ENCODE measurements at regions not wholly inside any gene's neighbourhood (a gene's known extent, or its start where the extent isn't known, plus 50 kb on each side); places are given as distances from the start of the nearest gene placed in this dataset.
A peak's percentile ranks its signal among the peaks of the same experiment; 100 is the strongest.

- Histone ChIP-seq H3K36me3 (no peaks in the 10 kb centered on the region), H3K27me3 (peaks cover 0 to 3% (median 0%) of the 10 kb centered on the region in 3 donors), H3K4me1 (no peaks in the 10 kb centered on the region), H3K9me3 (no peaks in the 10 kb centered on the region), H3K27ac (peak overlapping the region in 2 of 4 donors; percentile 27 to 34), H3K4me3 (no peak overlapping the region)
- no peak for DNase-seq
- intact Hi-C loops (cut with DNase I) = no loop called here
- 55 to 80% methylated on average over 16 of the region's 16 CpGs for WGBS, 2 donors
- TF ChIP-seq POLR2A (IDR thresholded peaks at IDR 0.05) (no peak), EP300 (IDR thresholded peaks at IDR 0.05) (no peak), POLR2AphosphoS5 (IDR thresholded peaks at IDR 0.05) (no peak)
- TF ChIP-seq, protein P1, sequence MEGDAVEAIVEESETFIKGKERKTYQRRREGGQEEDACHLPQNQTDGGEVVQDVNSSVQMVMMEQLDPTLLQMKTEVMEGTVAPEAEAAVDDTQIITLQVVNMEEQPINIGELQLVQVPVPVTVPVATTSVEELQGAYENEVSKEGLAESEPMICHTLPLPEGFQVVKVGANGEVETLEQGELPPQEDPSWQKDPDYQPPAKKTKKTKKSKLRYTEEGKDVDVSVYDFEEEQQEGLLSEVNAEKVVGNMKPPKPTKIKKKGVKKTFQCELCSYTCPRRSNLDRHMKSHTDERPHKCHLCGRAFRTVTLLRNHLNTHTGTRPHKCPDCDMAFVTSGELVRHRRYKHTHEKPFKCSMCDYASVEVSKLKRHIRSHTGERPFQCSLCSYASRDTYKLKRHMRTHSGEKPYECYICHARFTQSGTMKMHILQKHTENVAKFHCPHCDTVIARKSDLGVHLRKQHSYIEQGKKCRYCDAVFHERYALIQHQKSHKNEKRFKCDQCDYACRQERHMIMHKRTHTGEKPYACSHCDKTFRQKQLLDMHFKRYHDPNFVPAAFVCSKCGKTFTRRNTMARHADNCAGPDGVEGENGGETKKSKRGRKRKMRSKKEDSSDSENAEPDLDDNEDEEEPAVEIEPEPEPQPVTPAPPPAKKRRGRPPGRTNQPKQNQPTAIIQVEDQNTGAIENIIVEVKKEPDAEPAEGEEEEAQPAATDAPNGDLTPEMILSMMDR (IDR thresholded peaks at IDR 0.05) = no peak
Measured at GRCh38 chr1:209219791-209220524, 363.6 kb upstream of the CAMK1G start.

DNA sequence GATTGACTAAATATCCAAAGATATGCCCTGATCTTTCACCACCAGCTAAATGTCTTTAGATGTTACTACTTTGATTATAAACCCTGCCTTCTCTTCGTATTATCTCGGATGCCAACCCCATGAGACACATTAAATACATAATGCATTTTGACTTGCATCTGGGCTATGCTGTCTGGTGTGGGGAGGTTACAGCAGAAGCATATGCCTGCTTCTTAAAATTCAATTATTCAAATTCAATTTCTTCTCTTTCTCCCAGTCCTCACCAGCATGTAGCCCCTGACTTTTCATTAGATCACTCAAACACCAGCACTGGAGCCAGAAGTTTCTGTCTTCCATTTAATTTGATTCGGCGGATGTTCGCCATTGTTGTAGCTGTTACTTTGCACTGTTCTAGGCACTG, 360.7 kb upstream of the CAMK1G start:
- DNase-seq = no peak
- Histone ChIP-seq H3K36me3 (no peaks in the 10 kb centered on the region), H3K4me3 (no peak overlapping the region), H3K27me3 (no peaks in the 10 kb centered on the region), H3K9me3 (no peaks in the 10 kb centered on the region), H3K27ac (no peak overlapping the region), H3K4me1 (no peaks in the 10 kb centered on the region)
- intact Hi-C loops (cut with DNase I) = no loop called here
- TF ChIP-seq, protein P1 (IDR thresholded peaks at IDR 0.05) = no peak
- TF ChIP-seq EP300 (IDR thresholded peaks at IDR 0.05) (no peak), POLR2AphosphoS5 (IDR thresholded peaks at IDR 0.05) (no peak), POLR2A (IDR thresholded peaks at IDR 0.05) (no peak)
- WGBS, 2 donors = 93 to 96% methylated on average over 5 of the region's 5 CpGs

- Histone ChIP-seq H3K27me3 (no peaks in the 10 kb centered on the region), H3K36me3 (no peaks in the 10 kb centered on the region), H3K4me1 (no peaks in the 10 kb centered on the region), H3K27ac (no peak overlapping the region), H3K4me3 (no peak overlapping the region), H3K9me3 (no peaks in the 10 kb centered on the region)
- intact Hi-C loops (cut with DNase I) = no loop called here
- DNase-seq = no peak
- WGBS, 2 donors = 16 to 17% methylated on average over 1 of the region's 1 CpG
- no peak for TF ChIP-seq POLR2A (IDR thresholded peaks at IDR 0.05)
- TF ChIP-seq POLR2AphosphoS5 (IDR thresholded peaks at IDR 0.05) = no peak
- TF ChIP-seq EP300 (IDR thresholded peaks at IDR 0.05) = no peak
- TF ChIP-seq, protein P1 (IDR thresholded peaks at IDR 0.05) = no peak
Measured at GRCh38 chr1:209223791-209224190, 359.7 kb upstream of the CAMK1G start.

GRCh38 chr1:209224886-209225285, 358.6 kb upstream of the CAMK1G start:
- no peak for DNase-seq
- Histone ChIP-seq H3K4me1 (no peaks in the 10 kb centered on the region), H3K4me3 (no peak overlapping the region), H3K27ac (no peak overlapping the region), H3K9me3 (no peaks in the 10 kb centered on the region), H3K27me3 (peaks cover 0 to 1% (median 0%) of the 10 kb centered on the region in 3 donors), H3K36me3 (no peaks in the 10 kb centered on the region)
- intact Hi-C loops (cut with DNase I) = no loop called here
- TF ChIP-seq POLR2AphosphoS5 (IDR thresholded peaks at IDR 0.05) = no peak
- no peak for TF ChIP-seq EP300 (IDR thresholded peaks at IDR 0.05)
- TF ChIP-seq, protein P1 (IDR thresholded peaks at IDR 0.05) = no peak
- no peak for TF ChIP-seq POLR2A (IDR thresholded peaks at IDR 0.05)
- WGBS, 2 donors = 85 to 89% methylated on average over 4 of the region's 4 CpGs

Measured in sigmoid colon (tissue), 6 donors.